CD4-positive, alpha-beta T cell treated with Interleukin-17A for 1 hour (primary cell): ENCODE measurements at regions not wholly inside any gene's neighbourhood (a gene's known extent, or its start where the extent isn't known, plus 50 kb on each side); places are given as distances from the start of the nearest gene placed in this dataset.
"Not testable (repeated sequence)": the region's sequence is repeated elsewhere in the genome, so short reads cannot be mapped to it uniquely, and the experiment has no call there.

Experiments
- DNase-seq: peaks from one replicate; pipeline ENCODE4 v3.0.0-alpha.2; 2020

GRCh38 chr6:26720663-26721218 is 61.2 kb upstream of the ZNF322 start:
- not testable (repeated sequence) for DNase-seq

- not testable (repeated sequence) for DNase-seq
Observed at GRCh38 chr6:26730019-26730766, 70.6 kb upstream of the ZNF322 start.

- not testable (repeated sequence) for DNase-seq
Observed at GRCh38 chr6:26734776-26735472, 75.4 kb upstream of the ZNF322 start.

GRCh38 chr6:26739811-26740210 is 80.3 kb upstream of the ZNF322 start:
- no peak for DNase-seq

GRCh38 chr6:26743157-26743821 is 83.7 kb upstream of the ZNF322 start:
- DNase-seq: no peak

GRCh38 chr6:26743941-26744699 is 84.6 kb upstream of the ZNF322 start:
- DNase-seq: no peak

GRCh38 chr6:26744837-26745282 is 85.3 kb upstream of the ZNF322 start:
- not testable (repeated sequence) for DNase-seq

- DNase-seq: not testable (repeated sequence)
Observed at GRCh38 chr6:26745964-26746363, 86.4 kb upstream of the ZNF322 start.

GRCh38 chr6:26749126-26749758 is 89.7 kb upstream of the ZNF322 start:
- DNase-seq: not testable (repeated sequence)

- DNase-seq: not testable (repeated sequence)
Observed at GRCh38 chr6:26749759-26750126, 90.2 kb upstream of the ZNF322 start.

- no peak for DNase-seq
Observed at GRCh38 chr6:26754212-26754611, 94.7 kb upstream of the ZNF322 start.

GRCh38 chr6:26754801-26755200 is 95.3 kb upstream of the ZNF322 start:
- DNase-seq: not testable (repeated sequence)

GRCh38 chr6:26756067-26756805 is 96.7 kb upstream of the ZNF322 start:
- DNase-seq: not testable (repeated sequence)

GRCh38 chr6:26766203-26766902 is 106.8 kb upstream of the ZNF322 start:
- DNase-seq: not testable (repeated sequence)

- not testable (repeated sequence) for DNase-seq
Observed at GRCh38 chr6:26770941-26771666, 111.6 kb upstream of the ZNF322 start.

- not testable (repeated sequence) for DNase-seq
Observed at GRCh38 chr6:26773414-26773813, 113.9 kb upstream of the ZNF322 start.

- not testable (repeated sequence) for DNase-seq
Observed at GRCh38 chr6:26780563-26780962, 121.0 kb upstream of the ZNF322 start.

- DNase-seq: not testable (repeated sequence)
Observed at GRCh38 chr6:26795474-26796307, 136.1 kb upstream of the ZNF322 start.
